Head of caudate nucleus (tissue), 42 donors: ENCODE measurements at regions not wholly inside any gene's neighbourhood (a gene's known extent, or its start where the extent isn't known, plus 50 kb on each side); places are given as distances from the start of the nearest gene placed in this dataset.

Source experiments
- DNase-seq, 42 donors: peaks; one replicate each; pipeline versions ENCODE4 v3.0.0 to v3.0.0-alpha.2; 2020 to 2021; ENCODE audit warnings: mixed read lengths in 7 of 42
- intact Hi-C: fragments of 100-400 bp; cut with DNase I; formaldehyde crosslinking; loops from one replicate; pipeline ENCODE4 v1.15.0; 2022

- intact Hi-C loops: no loop called here
- DNase-seq: no peak
Measured at GRCh38 chr2:10234409-10235094, 68.2 kb upstream of the HPCAL1 start.

DNA sequence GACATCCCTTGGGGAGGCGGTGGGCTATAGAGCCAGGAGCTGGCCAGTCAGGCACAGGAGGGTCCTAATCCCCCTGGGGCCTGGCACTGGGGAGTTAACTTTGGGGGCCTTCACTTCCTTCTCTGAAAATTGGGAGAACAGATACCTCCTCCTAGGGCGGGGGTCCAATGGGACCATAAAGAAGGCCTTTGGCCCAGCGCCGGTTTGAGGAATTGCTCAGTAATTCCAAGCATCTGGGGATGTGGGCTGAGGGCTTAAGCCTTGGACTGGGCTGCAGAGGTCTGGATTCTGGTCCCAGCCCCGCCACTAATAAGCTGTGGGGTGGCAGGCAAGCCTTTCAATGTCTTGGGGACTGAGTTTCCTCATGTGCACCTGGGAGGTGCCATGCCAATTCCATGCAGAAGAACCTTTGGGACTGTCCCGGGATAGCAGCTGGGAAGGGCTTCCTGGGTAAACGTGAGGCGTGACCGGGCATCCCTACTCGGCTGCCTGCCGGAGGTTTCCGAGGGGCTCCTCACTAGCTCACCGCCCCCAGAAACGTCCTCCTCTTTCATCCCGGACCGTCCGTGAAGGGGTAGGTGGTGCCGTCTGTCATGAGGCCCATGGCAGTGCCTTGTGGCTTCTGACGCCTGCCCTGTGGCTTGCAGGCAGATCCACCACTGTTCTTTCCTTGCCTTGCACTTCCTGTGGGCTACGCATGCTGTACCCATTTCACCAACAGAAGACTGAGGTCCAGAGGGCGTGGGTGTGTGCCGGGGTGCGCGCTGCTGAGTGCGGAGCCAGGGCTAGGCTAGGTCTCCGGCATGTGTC lies 67.4 kb upstream of the HPCAL1 start:
- DNase-seq: no peak
- intact Hi-C loops: no loop called here

GRCh38 chr2:10235909-10236550 lies 66.7 kb upstream of the HPCAL1 start:
- DNase-seq: no peak
- intact Hi-C loops: no loop called here

GRCh38 chr2:10236571-10237391 lies 65.9 kb upstream of the HPCAL1 start:
- intact Hi-C loops: no loop called here
- no peak for DNase-seq

DNA sequence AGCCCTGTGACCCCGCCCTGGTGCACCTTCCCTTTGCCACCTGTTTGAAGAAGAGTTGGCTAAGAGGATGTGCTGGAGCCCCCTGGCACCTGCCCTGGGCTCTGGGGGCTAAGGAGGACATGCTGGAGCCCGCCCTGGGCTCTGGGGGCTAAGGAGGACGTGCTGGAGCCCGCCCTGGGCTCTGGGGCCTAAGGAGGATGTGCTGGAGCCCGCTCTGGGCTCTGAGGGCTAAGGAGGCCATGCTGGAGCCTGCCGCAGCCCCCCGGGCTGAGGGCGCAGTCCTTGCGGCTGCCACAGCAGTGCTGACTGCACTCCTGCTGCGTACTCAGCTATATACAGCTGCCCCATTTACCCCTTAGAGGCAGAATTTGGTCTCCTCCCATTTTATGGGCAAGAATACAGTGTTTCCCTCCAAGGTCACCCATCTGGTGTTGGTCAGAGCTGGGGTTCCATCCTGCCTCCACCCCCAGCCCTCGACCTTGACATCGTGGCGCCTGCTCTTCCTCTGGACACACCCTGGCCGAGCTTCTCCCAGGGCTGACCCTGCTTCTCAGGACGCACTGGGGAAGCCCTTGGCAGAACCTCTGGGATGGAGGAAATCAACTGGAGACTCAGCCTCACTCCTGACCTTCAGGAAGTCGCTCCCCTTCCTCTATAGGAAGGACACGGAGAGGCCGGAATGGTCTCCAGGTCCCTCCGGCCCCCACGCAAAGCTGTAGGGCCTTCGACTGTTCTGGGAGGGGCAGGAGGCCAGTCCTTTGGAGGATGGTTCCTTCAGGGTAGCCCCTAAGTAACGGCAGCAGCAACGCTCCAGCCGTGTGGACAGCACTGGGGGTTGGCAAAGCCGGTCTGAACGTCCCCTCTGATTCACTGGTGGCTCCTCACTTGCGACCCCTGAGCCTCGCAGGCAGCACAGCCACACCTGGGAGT lies 65.0 kb upstream of the HPCAL1 start:
- DNase-seq: no peak
- intact Hi-C loops: no loop called here

DNA sequence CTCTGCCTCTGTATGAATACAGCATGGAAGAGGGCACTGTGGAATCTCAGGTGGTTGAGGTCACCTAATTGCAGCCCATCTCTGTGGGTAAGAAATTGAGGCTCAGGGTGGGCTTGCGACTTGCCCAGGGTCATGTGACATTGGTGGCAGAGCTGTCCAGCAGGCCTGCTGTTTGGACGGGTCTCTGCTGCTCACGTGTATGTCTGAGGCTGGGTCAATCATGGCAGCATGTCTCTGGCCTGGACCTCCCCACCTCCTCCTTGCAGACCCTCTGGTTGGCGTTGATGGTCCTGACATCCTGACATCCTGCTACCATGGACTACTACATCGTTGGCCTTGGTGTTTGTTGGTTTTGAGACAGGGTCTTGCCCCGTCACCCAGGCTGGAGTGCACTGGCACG lies 64.3 kb upstream of the HPCAL1 start:
- intact Hi-C loops: no loop called here
- no peak for DNase-seq

- no peak for DNase-seq
- intact Hi-C loops: no loop called here
Measured at GRCh38 chr2:10238991-10239485, 63.7 kb upstream of the HPCAL1 start.

- intact Hi-C loops: no loop called here
- no peak for DNase-seq
Measured at GRCh38 chr2:10239561-10239967, 63.1 kb upstream of the HPCAL1 start.

GRCh38 chr2:10240161-10240681 lies 62.5 kb upstream of the HPCAL1 start:
- no peak for DNase-seq
- intact Hi-C loops: no loop called here

- intact Hi-C loops: no loop called here
- no peak for DNase-seq
Measured at GRCh38 chr2:10240911-10241610, 61.6 kb upstream of the HPCAL1 start.

DNA sequence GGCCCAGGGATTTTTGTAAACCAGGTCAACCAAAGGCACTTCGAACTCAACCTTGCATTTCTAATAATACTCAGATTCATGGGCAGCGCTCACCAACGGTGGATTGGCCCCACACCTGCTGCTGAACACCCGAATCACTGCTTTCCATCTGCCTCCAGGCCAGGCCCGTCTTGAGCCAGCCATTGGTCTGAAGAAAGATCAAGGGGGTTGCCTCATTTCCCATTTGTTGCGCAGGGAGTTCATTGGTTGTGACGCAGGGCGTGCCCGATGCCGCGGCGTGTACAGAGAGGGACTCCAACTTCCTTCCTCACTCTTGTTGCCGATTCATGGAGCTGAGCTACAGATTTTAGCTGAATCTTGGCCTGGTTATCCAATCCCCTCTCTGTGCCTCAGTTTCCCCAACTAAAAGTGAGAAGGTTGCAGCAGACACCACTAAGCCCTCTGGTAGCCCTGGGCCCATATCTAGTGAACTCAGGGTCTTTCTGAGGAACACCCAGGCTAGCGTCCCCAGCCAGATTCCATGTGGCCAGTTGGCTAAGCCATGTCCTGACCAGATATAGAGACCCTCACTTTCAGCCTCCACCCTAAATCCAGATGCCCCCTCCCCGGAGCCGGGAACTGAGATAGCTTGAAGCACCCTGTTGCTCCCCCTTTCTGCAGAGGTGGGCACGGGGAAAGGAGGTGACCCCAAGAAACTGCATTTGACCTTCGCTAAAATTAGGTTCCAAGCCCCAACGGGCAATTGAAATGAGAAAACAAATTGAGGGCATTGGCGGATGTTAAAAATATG lies 60.9 kb upstream of the HPCAL1 start:
- no peak for DNase-seq
- intact Hi-C loops: no loop called here

DNA sequence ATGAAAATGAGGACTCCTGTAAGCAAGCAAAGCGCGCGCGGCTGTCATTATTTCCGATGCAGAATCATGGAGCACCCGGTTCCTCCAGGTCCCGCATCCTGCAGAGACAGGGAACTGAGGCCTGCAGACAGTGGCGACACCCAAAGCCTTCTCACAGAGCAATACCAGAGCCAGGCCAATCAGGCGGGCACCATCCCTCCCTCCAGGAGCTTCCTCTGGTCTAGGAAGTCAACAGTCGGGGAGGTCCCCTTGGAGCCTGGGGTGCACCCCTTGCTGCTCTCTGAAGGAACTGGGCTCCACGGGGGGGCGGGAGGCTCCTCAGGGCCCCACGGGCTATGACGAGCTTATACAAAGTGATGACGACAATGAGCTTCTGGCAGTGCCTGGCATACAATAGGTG lies 60.3 kb upstream of the HPCAL1 start:
- DNase-seq: no peak
- intact Hi-C loops: no loop called here

DNA sequence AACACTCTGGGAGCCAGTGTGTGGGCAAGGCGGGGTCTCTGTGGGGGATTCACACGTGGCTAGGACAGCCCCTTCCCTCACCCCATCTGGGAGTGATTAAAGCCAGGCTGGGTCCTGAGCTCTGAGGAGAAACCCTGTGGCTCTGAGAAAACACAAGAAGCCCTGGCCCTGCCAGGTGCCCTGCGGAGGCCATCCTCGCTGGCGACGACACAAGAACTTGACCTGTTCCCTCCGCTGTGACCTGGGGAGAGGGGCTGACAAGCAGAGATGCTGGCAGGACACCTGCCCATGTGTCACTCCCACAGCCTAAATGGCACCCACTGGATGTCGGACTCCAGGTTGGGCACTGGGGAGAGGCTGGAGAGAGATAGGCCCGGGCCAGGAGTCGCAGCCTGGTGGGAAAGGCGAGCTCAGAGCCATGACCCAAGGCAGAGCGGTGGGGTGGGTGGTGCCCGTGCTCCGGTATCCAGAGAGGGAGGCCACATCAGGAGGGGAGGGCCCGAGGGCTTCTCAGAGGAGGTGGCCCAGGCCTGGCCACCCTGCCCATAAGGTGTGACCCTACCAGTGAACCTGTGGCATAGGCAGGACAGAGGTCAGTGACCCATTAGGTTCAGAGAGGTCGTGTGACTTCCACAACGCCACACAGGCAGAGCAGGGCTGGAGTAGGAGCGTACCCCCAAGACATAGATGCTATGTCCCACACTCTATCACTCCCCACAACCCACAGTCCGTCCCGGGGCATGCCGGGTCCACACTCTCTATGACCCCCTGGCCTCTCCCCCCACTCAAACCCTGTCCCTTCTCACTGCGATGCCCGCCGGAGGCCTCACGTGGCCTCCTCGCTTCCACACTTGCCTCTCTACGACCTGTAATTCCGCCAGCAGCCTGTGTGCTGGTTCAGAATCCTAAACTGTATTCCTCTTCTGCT lies 59.4 kb upstream of the HPCAL1 start:
- intact Hi-C loops: no loop called here
- no peak for DNase-seq

- no peak for DNase-seq
- intact Hi-C loops: no loop called here
Measured at GRCh38 chr2:10243926-10244270, 58.8 kb upstream of the HPCAL1 start.

DNA sequence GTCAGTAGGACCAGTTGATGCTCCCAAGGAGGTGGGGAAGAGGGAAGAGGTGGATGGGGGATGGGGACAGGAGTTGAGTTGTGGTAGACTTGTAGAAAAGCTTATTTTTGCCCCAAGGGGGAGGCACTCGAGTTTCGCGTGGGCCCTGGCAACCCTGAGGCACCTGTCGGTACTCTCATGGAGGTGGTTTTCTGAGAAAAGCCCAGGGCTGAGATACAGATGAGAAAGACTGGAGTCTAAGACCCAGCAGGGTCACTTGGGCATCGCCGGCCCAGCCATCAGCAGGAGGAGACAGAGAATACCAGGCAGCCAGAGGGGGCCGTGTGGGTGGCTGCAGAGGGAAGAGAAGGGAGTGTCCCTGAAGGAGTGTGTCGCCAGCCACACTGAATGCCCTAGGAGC lies 57.7 kb upstream of the HPCAL1 start:
- intact Hi-C loops: no loop called here
- no peak for DNase-seq

DNA sequence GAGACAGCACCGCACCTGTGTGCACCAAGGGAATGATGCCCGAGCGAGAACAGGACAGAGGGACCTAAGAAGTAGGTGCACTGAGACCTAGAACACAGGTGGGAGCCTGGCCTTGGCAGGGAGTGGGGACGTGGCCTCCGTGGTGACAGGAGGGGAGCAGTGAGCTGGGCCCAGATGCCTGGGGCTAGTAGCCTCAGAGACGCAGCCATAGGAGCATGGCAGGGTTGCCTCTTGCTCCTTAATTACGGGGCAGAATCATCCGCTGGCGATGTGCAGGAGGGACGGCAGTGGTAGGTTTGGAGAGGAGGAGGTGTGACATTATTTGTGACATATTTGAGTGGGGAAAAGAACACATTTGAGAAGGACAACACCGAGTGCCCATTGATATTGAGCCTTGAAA lies 57.0 kb upstream of the HPCAL1 start:
- no peak for DNase-seq
- intact Hi-C loops: no loop called here
